ENCODE measurements at regions not wholly inside any gene's neighbourhood (a gene's known extent, or its start where the extent isn't known, plus 50 kb on each side); places are given as distances from the start of the nearest gene placed in this dataset.

- DNase-seq = no peak
- intact Hi-C loops (cut with micrococcal nuclease; ENCODE audit: unreplicated experiment) = no loop called here
- Mint-ChIP-seq H3K4me3 (ENCODE audit: low read depth, unreplicated experiment) (no peak overlapping the region), H3K27me3 (ENCODE audit: unreplicated experiment) (no peaks in the 10 kb centered on the region), H3K4me1 (ENCODE audit: low read depth, unreplicated experiment) (no peaks in the 10 kb centered on the region), H3K9me3 (ENCODE audit: low read depth, unreplicated experiment) (no peaks in the 10 kb centered on the region), H3K27ac (ENCODE audit: unreplicated experiment) (no peak overlapping the region), H3K36me3 (ENCODE audit: insufficient read depth, unreplicated experiment) (no peaks in the 10 kb centered on the region)
- BruUV-seq (replicated peaks) = no TSS peak
- no peak for TF ChIP-seq CTCF (IDR thresholded peaks at IDR 0.05; ENCODE audit: unreplicated experiment)
- CTCF ChIA-PET = no interaction called here
Observed at GRCh38 chr4:151613290-151613689, 147.5 kb downstream of the GATB start.

- no peaks in the 10 kb centered on the region for H3K36me3 Mint-ChIP-seq (ENCODE audit: insufficient read depth, unreplicated experiment)
- no peak for DNase-seq
- no peak overlapping the region for H3K27ac Mint-ChIP-seq (ENCODE audit: unreplicated experiment)
Observed at GRCh38 chr4:151614561-151614960, 146.2 kb downstream of the GATB start.

GRCh38 chr4:151618858-151619257 is 141.9 kb downstream of the GATB start:
- intact Hi-C loops (cut with micrococcal nuclease; ENCODE audit: unreplicated experiment) = no loop called here
- no TSS peak for BruUV-seq (replicated peaks)
- no peak for DNase-seq
- CTCF ChIA-PET = no interaction called here
- no peaks in the 10 kb centered on the region for H3K9me3 Mint-ChIP-seq (ENCODE audit: low read depth, unreplicated experiment)
- no peak overlapping the region for H3K27ac Mint-ChIP-seq (ENCODE audit: unreplicated experiment)
- no peaks in the 10 kb centered on the region for H3K36me3 Mint-ChIP-seq (ENCODE audit: insufficient read depth, unreplicated experiment)
- no peaks in the 10 kb centered on the region for H3K27me3 Mint-ChIP-seq (ENCODE audit: unreplicated experiment)
- TF ChIP-seq CTCF (IDR thresholded peaks at IDR 0.05; ENCODE audit: unreplicated experiment) = no peak
- no peak overlapping the region for H3K4me3 Mint-ChIP-seq (ENCODE audit: low read depth, unreplicated experiment)
- no peaks in the 10 kb centered on the region for H3K4me1 Mint-ChIP-seq (ENCODE audit: low read depth, unreplicated experiment)

More at GRCh38 chr4:151614561-151614960, 146.2 kb downstream of the GATB start:
- Mint-ChIP-seq H3K4me1 (ENCODE audit: low read depth, unreplicated experiment) (no peaks in the 10 kb centered on the region), H3K4me3 (ENCODE audit: low read depth, unreplicated experiment) (no peak overlapping the region), H3K27me3 (ENCODE audit: unreplicated experiment) (no peaks in the 10 kb centered on the region), H3K9me3 (ENCODE audit: low read depth, unreplicated experiment) (no peaks in the 10 kb centered on the region)
- no peak for TF ChIP-seq CTCF (IDR thresholded peaks at IDR 0.05; ENCODE audit: unreplicated experiment)
- CTCF ChIA-PET = no interaction called here
- intact Hi-C loops (cut with micrococcal nuclease; ENCODE audit: unreplicated experiment) = no loop called here
- BruUV-seq (replicated peaks) = no TSS peak

GRCh38 chr4:151620066-151620465 is 140.7 kb downstream of the GATB start:
- Mint-ChIP-seq H3K9me3 (ENCODE audit: low read depth, unreplicated experiment) (no peaks in the 10 kb centered on the region), H3K4me1 (ENCODE audit: low read depth, unreplicated experiment) (no peaks in the 10 kb centered on the region)

More at GRCh38 chr4:151620066-151620465, 140.7 kb downstream of the GATB start:
- BruUV-seq (replicated peaks) = no TSS peak
- TF ChIP-seq CTCF (IDR thresholded peaks at IDR 0.05; ENCODE audit: unreplicated experiment) = no peak
- intact Hi-C loops (cut with micrococcal nuclease; ENCODE audit: unreplicated experiment) = no loop called here
- no peaks in the 10 kb centered on the region for H3K27me3 Mint-ChIP-seq (ENCODE audit: unreplicated experiment)
- CTCF ChIA-PET = no interaction called here
- no peak for DNase-seq
- H3K36me3 Mint-ChIP-seq (ENCODE audit: insufficient read depth, unreplicated experiment) = no peaks in the 10 kb centered on the region
- no peak overlapping the region for H3K4me3 Mint-ChIP-seq (ENCODE audit: low read depth, unreplicated experiment)
- no peak overlapping the region for H3K27ac Mint-ChIP-seq (ENCODE audit: unreplicated experiment)

Measured in Calu3 (cell line).